ENCODE measurements at regions not wholly inside any gene's neighbourhood (a gene's known extent, or its start where the extent isn't known, plus 50 kb on each side); places are given as distances from the start of the nearest gene placed in this dataset.

- H3K4me1 ChIP-seq, result peaks cover 0 to 3% of the 10 kb centered on the region in 2 donors
- H3K36me3 ChIP-seq, result no peaks in the 10 kb centered on the region
- intact Hi-C loops (cut with DNase I), result no loop called here
- no peak for DNase-seq
- H3K27me3 ChIP-seq, result no peaks in the 10 kb centered on the region
- no peak overlapping the region for H3K4me3 ChIP-seq (replicated peaks in 1 of 3)
- no peak for TF ChIP-seq POLR2A (IDR thresholded peaks at IDR 0.05)
- no peak for TF ChIP-seq CTCF (IDR thresholded peaks at IDR 0.05)
- H3K27ac ChIP-seq, result no peak overlapping the region
- 88 to 92% methylated on average over 6 of the region's 6 CpGs for WGBS, 2 donors
- H3K9me3 ChIP-seq, result no peaks in the 10 kb centered on the region
Observed at GRCh38 chr11:134864968-134865305, 452.9 kb upstream of the B3GAT1 start.

- no peaks in the 10 kb centered on the region for H3K27me3 ChIP-seq
- no peak for DNase-seq
- 90% methylated on average over 8 to 14 of the region's 23 CpGs for WGBS, 2 donors
- no peak overlapping the region for H3K4me3 ChIP-seq (replicated peaks in 1 of 3)
- TF ChIP-seq POLR2A (IDR thresholded peaks at IDR 0.05), result no peak
- no peak for TF ChIP-seq CTCF (IDR thresholded peaks at IDR 0.05)
- H3K27ac ChIP-seq, result no peak overlapping the region
- H3K4me1 ChIP-seq, result peaks cover 0 to 3% of the 10 kb centered on the region in 2 donors
- H3K9me3 ChIP-seq, result no peaks in the 10 kb centered on the region
- intact Hi-C loops (cut with DNase I), result no loop called here
- no peaks in the 10 kb centered on the region for H3K36me3 ChIP-seq
Observed at GRCh38 chr11:134864233-134864967, 452.4 kb upstream of the B3GAT1 start.

GRCh38 chr11:134863294-134863693, 451.3 kb upstream of the B3GAT1 start:
- no peaks in the 10 kb centered on the region for H3K27me3 ChIP-seq
- TF ChIP-seq POLR2A (IDR thresholded peaks at IDR 0.05) (no peak), CTCF (IDR thresholded peaks at IDR 0.05) (no peak)
- DNase-seq, result no peak
- no peak overlapping the region for H3K4me3 ChIP-seq (replicated peaks in 1 of 3)
- H3K36me3 ChIP-seq, result no peaks in the 10 kb centered on the region
- WGBS, 2 donors, result 49 to 51% methylated on average over 7 to 9 of the region's 9 CpGs
- intact Hi-C loops (cut with DNase I), result no loop called here
- H3K9me3 ChIP-seq, result no peaks in the 10 kb centered on the region
- no peak overlapping the region for H3K27ac ChIP-seq
- no peaks in the 10 kb centered on the region for H3K4me1 ChIP-seq

- no peaks in the 10 kb centered on the region for H3K36me3 ChIP-seq
- H3K4me3 ChIP-seq (replicated peaks in 1 of 3), result no peak overlapping the region
- DNase-seq, result no peak
- no peaks in the 10 kb centered on the region for H3K4me1 ChIP-seq
- H3K9me3 ChIP-seq, result no peaks in the 10 kb centered on the region
- intact Hi-C loops (cut with DNase I), result no loop called here
- no peak for TF ChIP-seq POLR2A (IDR thresholded peaks at IDR 0.05)
- TF ChIP-seq CTCF (IDR thresholded peaks at IDR 0.05), result no peak
- no peaks in the 10 kb centered on the region for H3K27me3 ChIP-seq
- H3K27ac ChIP-seq, result no peak overlapping the region
- WGBS, 2 donors, result 71 to 84% methylated on average over 7 to 10 of the region's 10 CpGs
Observed at GRCh38 chr11:134862587-134863195, 450.6 kb upstream of the B3GAT1 start.

GRCh38 chr11:134862105-134862502, 450.1 kb upstream of the B3GAT1 start:
- Histone ChIP-seq H3K9me3 (no peaks in the 10 kb centered on the region), H3K36me3 (no peaks in the 10 kb centered on the region), H3K4me3 (replicated peaks in 1 of 3) (no peak overlapping the region), H3K4me1 (no peaks in the 10 kb centered on the region), H3K27ac (no peak overlapping the region), H3K27me3 (no peaks in the 10 kb centered on the region)
- DNase-seq, result no peak
- intact Hi-C loops (cut with DNase I), result no loop called here
- whole genome bisulfite sequencing, 2 donors, result 33 to 60% methylated on average over 5 of the region's 5 CpGs
- TF ChIP-seq POLR2A (IDR thresholded peaks at IDR 0.05) (no peak), CTCF (IDR thresholded peaks at IDR 0.05) (no peak)

Data from thyroid gland (tissue), 4 donors.